Neutrophil (primary cell): ENCODE measurements at regions not wholly inside any gene's neighbourhood (a gene's known extent, or its start where the extent isn't known, plus 50 kb on each side); places are given as distances from the start of the nearest gene placed in this dataset.

ENCODE experiments used
- H3K27ac ChIP-seq: fragments of 200-600 bp; sonication (generic); 2 replicates; pipeline ENCODE4 v1.5.1; 2016; ENCODE audit warnings: mild to moderate bottlenecking, moderate library complexity
- H3K27me3 ChIP-seq: fragments of 200-600 bp; sonication (generic); 2 replicates; pipeline ENCODE4 v1.6.0; 2016; ENCODE audit warnings: mild to moderate bottlenecking
- H3K36me3 ChIP-seq: fragments of 200-600 bp; sonication (generic); 2 replicates; pipeline ENCODE4 v1.5.1; 2017
- H3K4me1 ChIP-seq, 2 experiments: fragments of 200-600 bp in 1 of 2; sonication (generic) in 1 of 2; 1 replicate in 1 of 2; 2 replicates in 1 of 2; pipeline versions ENCODE4 v1.5.1 to v1.6.1; 2013 to 2016; ENCODE audit warnings: low read depth in 1 of 2, low read length in 1 of 2, mild to moderate bottlenecking in 1 of 2, moderate library complexity in 1 of 2; ENCODE audit not compliant: control insufficient read depth in 1 of 2, insufficient read depth in 1 of 2
- H3K4me3 ChIP-seq, 2 experiments: fragments of 200-600 bp in 1 of 2; sonication (generic) in 1 of 2; 1 replicate in 1 of 2; 2 replicates in 1 of 2; pipeline ENCODE4 v1.5.1; 2013 to 2016; ENCODE audit warnings: low read depth in 1 of 2, low read length in 1 of 2, mild to moderate bottlenecking in 1 of 2, moderate library complexity in 1 of 2
- H3K9me3 ChIP-seq: fragments of 200-600 bp; sonication (generic); 2 replicates; pipeline ENCODE4 v1.5.1; 2016
- CTCF ChIP-seq: fragments of 200-600 bp; sonication (generic); IDR thresholded peaks from 2 replicates; pipeline ENCODE4 v1.5.1; 2016; ENCODE audit warnings: antibody characterized with exemption

- no peak overlapping the region for H3K4me3 ChIP-seq
- H3K4me1 ChIP-seq: peaks cover 27 to 30% of the 10 kb centered on the region in 2 experiments
- TF ChIP-seq CTCF: no peak
- no peaks in the 10 kb centered on the region for H3K27me3 ChIP-seq
- no peaks in the 10 kb centered on the region for H3K9me3 ChIP-seq
- H3K36me3 ChIP-seq: no peaks in the 10 kb centered on the region
- H3K27ac ChIP-seq: peak overlapping the region; percentile 29
Measured at GRCh38 chr13:76803831-76804230, 82.4 kb downstream of the KCTD12 start.

DNA sequence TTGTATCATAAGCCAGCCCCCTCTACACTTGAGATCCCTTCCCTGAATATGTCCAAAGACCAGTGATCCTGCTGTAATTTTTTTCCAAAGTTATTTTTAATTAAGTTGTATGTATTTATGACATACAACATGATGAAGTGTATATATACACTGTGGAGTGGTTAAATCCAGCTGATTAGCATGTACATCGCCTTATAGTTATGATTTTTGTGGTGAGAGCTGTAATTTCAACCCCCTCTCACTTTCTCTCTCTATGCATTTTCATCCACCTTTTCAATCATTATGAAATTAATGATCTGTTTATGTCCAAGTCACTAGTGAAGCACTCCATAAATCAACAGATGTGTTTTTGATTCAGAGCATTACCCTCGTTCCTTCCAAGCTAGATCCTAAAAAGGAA, 85.3 kb downstream of the KCTD12 start:
- no peaks in the 10 kb centered on the region for H3K9me3 ChIP-seq
- no peaks in the 10 kb centered on the region for H3K27me3 ChIP-seq
- no peaks in the 10 kb centered on the region for H3K36me3 ChIP-seq
- TF ChIP-seq CTCF: no peak
- no peak overlapping the region for H3K4me3 ChIP-seq
- no peak overlapping the region for H3K27ac ChIP-seq
- peaks cover 41 to 43% of the 10 kb centered on the region in 2 experiments for H3K4me1 ChIP-seq

DNA sequence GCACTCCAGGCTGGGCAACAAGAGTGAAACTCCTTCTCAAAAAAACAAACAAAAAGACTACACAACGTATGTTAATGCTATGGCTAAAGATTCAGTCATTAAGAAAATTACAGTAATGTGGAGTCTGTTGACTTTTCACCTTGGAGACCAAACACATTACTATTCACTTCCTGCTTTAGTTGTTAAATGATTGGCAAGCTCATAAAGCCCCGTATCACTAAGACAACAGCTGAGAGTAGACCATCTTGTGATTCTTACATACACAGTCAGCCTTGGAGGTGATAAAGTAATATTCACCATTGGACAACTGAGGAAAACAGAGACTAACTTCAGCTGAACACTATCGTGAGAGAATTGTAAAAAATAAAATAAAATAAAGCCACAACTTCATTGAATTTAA, 86.5 kb downstream of the KCTD12 start:
- TF ChIP-seq CTCF: no peak
- no peaks in the 10 kb centered on the region for H3K36me3 ChIP-seq
- no peaks in the 10 kb centered on the region for H3K27me3 ChIP-seq
- H3K9me3 ChIP-seq: no peaks in the 10 kb centered on the region
- no peak overlapping the region for H3K27ac ChIP-seq
- H3K4me1 ChIP-seq: peaks cover 38 to 41% of the 10 kb centered on the region in 2 experiments
- H3K4me3 ChIP-seq: no peak overlapping the region

GRCh38 chr13:76798037-76798436, 88.2 kb downstream of the KCTD12 start:
- no peak overlapping the region for H3K4me3 ChIP-seq
- no peaks in the 10 kb centered on the region for H3K36me3 ChIP-seq
- H3K27me3 ChIP-seq: no peaks in the 10 kb centered on the region
- TF ChIP-seq CTCF: no peak
- H3K27ac ChIP-seq: peak overlapping the region; percentile 75
- H3K4me1 ChIP-seq: peaks cover 24 to 27% of the 10 kb centered on the region in 2 experiments
- no peaks in the 10 kb centered on the region for H3K9me3 ChIP-seq

GRCh38 chr13:76797361-76797760, 88.8 kb downstream of the KCTD12 start:
- TF ChIP-seq CTCF: no peak
- Histone ChIP-seq H3K27me3 (no peaks in the 10 kb centered on the region), H3K4me1 (peaks cover 18 to 20% of the 10 kb centered on the region in 2 experiments), H3K27ac (peak overlapping the region; percentile 75), H3K9me3 (no peaks in the 10 kb centered on the region), H3K4me3 (no peak overlapping the region), H3K36me3 (no peaks in the 10 kb centered on the region)

- TF ChIP-seq CTCF: no peak
- no peak overlapping the region for H3K4me3 ChIP-seq
- no peaks in the 10 kb centered on the region for H3K36me3 ChIP-seq
- H3K27ac ChIP-seq: peak overlapping the region; percentile 75
- no peaks in the 10 kb centered on the region for H3K9me3 ChIP-seq
- peaks cover 13 to 15% of the 10 kb centered on the region in 2 experiments for H3K4me1 ChIP-seq
- no peaks in the 10 kb centered on the region for H3K27me3 ChIP-seq
Measured at GRCh38 chr13:76796851-76797250, 89.4 kb downstream of the KCTD12 start.
